Kidney epithelial cell (primary cell): ENCODE measurements at regions not wholly inside any gene's neighbourhood (a gene's known extent, or its start where the extent isn't known, plus 50 kb on each side); places are given as distances from the start of the nearest gene placed in this dataset.

ENCODE experiments used
- DNase-seq: peaks from one replicate; pipeline ENCODE4 v3.0.0-alpha.2; 2010; ENCODE audit warnings: low read depth
- H3K27me3 ChIP-seq: 2 replicates; pipeline ENCODE4 v1.6.0; 2011; ENCODE audit warnings: low read length; ENCODE audit not compliant: control insufficient read depth, insufficient read depth
- H3K36me3 ChIP-seq: 2 replicates; pipeline ENCODE4 v1.5.1; 2011; ENCODE audit warnings: low read length; ENCODE audit not compliant: control insufficient read depth, insufficient read depth
- H3K4me3 ChIP-seq: 2 replicates; pipeline ENCODE4 v1.5.1; 2011; ENCODE audit warnings: low read depth, mild to moderate bottlenecking, control low read depth, low read length
- CTCF ChIP-seq: IDR thresholded peaks from 2 replicates; pipeline ENCODE4 v1.5.1; 2011; ENCODE audit warnings: mild to moderate bottlenecking, moderate library complexity, low read length, control low read depth, inconsistent platforms; ENCODE audit not compliant: insufficient read depth, poor library complexity, severe bottlenecking

GRCh38 chr9:89837162-89837933 is 232.5 kb downstream of the GADD45G start:
- no peak overlapping the region for H3K4me3 ChIP-seq
- no peaks in the 10 kb centered on the region for H3K36me3 ChIP-seq
- no peak for DNase-seq
- peaks cover 2% of the 10 kb centered on the region for H3K27me3 ChIP-seq
- TF ChIP-seq CTCF: no peak

- TF ChIP-seq CTCF: no peak
- Histone ChIP-seq H3K36me3 (no peaks in the 10 kb centered on the region), H3K27me3 (peaks cover 2% of the 10 kb centered on the region), H3K4me3 (no peak overlapping the region)
- DNase-seq: no peak
Measured at GRCh38 chr9:89837934-89838310, 233.1 kb downstream of the GADD45G start.

- Histone ChIP-seq H3K36me3 (no peaks in the 10 kb centered on the region), H3K27me3 (no peaks in the 10 kb centered on the region), H3K4me3 (no peak overlapping the region)
- TF ChIP-seq CTCF: no peak
- no peak for DNase-seq
Measured at GRCh38 chr9:89838621-89839020, 233.8 kb downstream of the GADD45G start.

DNA sequence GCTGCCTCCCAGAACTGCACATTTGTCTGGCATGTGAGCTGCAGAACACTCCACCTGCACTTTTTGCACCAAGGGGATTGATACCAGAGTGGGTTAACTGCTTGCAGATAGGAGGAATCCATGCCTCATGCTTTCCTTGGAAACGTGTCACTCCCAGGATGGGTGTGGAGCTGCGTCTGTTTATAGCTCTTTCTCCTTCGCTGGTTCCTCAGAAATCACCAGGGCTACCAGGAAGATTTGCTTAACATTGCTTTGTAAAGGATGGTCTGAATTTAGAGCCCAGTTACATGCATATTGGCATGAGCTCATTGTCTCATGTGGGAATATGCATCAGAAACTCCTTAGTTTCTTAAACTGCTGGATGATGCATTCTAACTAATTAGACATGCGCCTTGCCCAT is 234.6 kb downstream of the GADD45G start:
- no peaks in the 10 kb centered on the region for H3K36me3 ChIP-seq
- no peak for TF ChIP-seq CTCF
- no peak overlapping the region for H3K4me3 ChIP-seq
- H3K27me3 ChIP-seq: peaks cover 3% of the 10 kb centered on the region
- no peak for DNase-seq

GRCh38 chr9:89839952-89840351 is 235.1 kb downstream of the GADD45G start:
- Histone ChIP-seq H3K27me3 (peaks cover 3% of the 10 kb centered on the region), H3K4me3 (no peak overlapping the region), H3K36me3 (no peaks in the 10 kb centered on the region)
- no peak for TF ChIP-seq CTCF
- DNase-seq: no peak

GRCh38 chr9:89841456-89841855 is 236.6 kb downstream of the GADD45G start:
- TF ChIP-seq CTCF: no peak
- no peaks in the 10 kb centered on the region for H3K36me3 ChIP-seq
- peaks cover 5% of the 10 kb centered on the region for H3K27me3 ChIP-seq
- DNase-seq: no peak
- H3K4me3 ChIP-seq: no peak overlapping the region
